ENCODE measurements at regions not wholly inside any gene's neighbourhood (a gene's known extent, or its start where the extent isn't known, plus 50 kb on each side); places are given as distances from the start of the nearest gene placed in this dataset.

GRCh38 chr5:147169901-147170300 is 64.9 kb upstream of the STK32A start:
- no peak for DNase-seq

- no peak for DNase-seq
These were observed 64.2 kb upstream of the STK32A start for GRCh38 chr5:147170603-147171002.

- DNase-seq = no peak
These were observed 60.1 kb upstream of the STK32A start for GRCh38 chr5:147174671-147175265.

- peak; percentile 12 for DNase-seq
These were observed 59.2 kb upstream of the STK32A start for GRCh38 chr5:147175516-147176097.

GRCh38 chr5:147176422-147176821 is 58.4 kb upstream of the STK32A start:
- peak; percentile 10 for DNase-seq

- no peak for DNase-seq
These were observed 57.5 kb upstream of the STK32A start for GRCh38 chr5:147177125-147177840.

GRCh38 chr5:147179562-147180147 is 55.2 kb upstream of the STK32A start:
- no peak for DNase-seq

GRCh38 chr5:147180751-147181150 is 54.1 kb upstream of the STK32A start:
- DNase-seq = no peak

Measured in NCI-H69 (cell line).